HFFc6 (cell line): ENCODE measurements at regions not wholly inside any gene's neighbourhood (a gene's known extent, or its start where the extent isn't known, plus 50 kb on each side); places are given as distances from the start of the nearest gene placed in this dataset.

ENCODE experiments used
- DNase-seq: peaks from one replicate; pipeline ENCODE4 v3.0.0-alpha.2; 2018
- H3K27ac Mint-ChIP-seq: 2 replicates; pipeline ENCODE4 v1.8.0; 2020; ENCODE audit warnings: mild to moderate bottlenecking, mixed read lengths
- H3K27me3 Mint-ChIP-seq: 2 replicates; pipeline ENCODE4 v1.8.0; 2021; ENCODE audit warnings: mild to moderate bottlenecking, moderate library complexity, mixed read lengths; ENCODE audit not compliant: insufficient read depth
- H3K36me3 Mint-ChIP-seq: 2 replicates; pipeline ENCODE4 v1.8.0; 2021; ENCODE audit warnings: low read depth, mixed read lengths
- H3K4me1 Mint-ChIP-seq: 2 replicates; pipeline ENCODE4 v1.8.0; 2020; ENCODE audit warnings: low read depth, mixed read lengths
- H3K4me3 Mint-ChIP-seq: 2 replicates; pipeline ENCODE4 v1.8.0; 2020; ENCODE audit warnings: mild to moderate bottlenecking, moderate library complexity, mixed read lengths
- H3K9me3 Mint-ChIP-seq: 2 replicates; pipeline ENCODE4 v1.8.0; 2020; ENCODE audit warnings: mild to moderate bottlenecking, mixed read lengths
- CTCF ChIP-seq: fragments of 200-600 bp; sonication (generic); IDR thresholded peaks from 2 replicates; pipeline ENCODE4 v1.5.0; 2021; ENCODE audit warnings: antibody characterized with exemption, mild to moderate bottlenecking

- no peaks in the 10 kb centered on the region; the same call in 1 of the 2 replicates for H3K27me3 Mint-ChIP-seq
- no peaks in the 10 kb centered on the region for H3K36me3 Mint-ChIP-seq
- no peak overlapping the region for H3K27ac Mint-ChIP-seq
- peaks cover 11% of the 10 kb centered on the region; the same call in 1 of the 2 replicates for H3K4me1 Mint-ChIP-seq
- no peak for DNase-seq
- TF ChIP-seq CTCF, result no peak
- H3K9me3 Mint-ChIP-seq, result no peaks in the 10 kb centered on the region
- no peak overlapping the region for H3K4me3 Mint-ChIP-seq
Measured at GRCh38 chr6:47118611-47119010, 76.5 kb upstream of the ADGRF1 start.

- Mint-ChIP-seq H3K4me1 (peaks cover 11% of the 10 kb centered on the region; the same call in 1 of the 2 replicates), H3K27ac (no peak overlapping the region), H3K4me3 (no peak overlapping the region), H3K9me3 (no peaks in the 10 kb centered on the region), H3K27me3 (no peaks in the 10 kb centered on the region; the same call in 1 of the 2 replicates), H3K36me3 (no peaks in the 10 kb centered on the region)
- DNase-seq, result no peak
- TF ChIP-seq CTCF, result no peak
Measured at GRCh38 chr6:47117314-47117713, 75.2 kb upstream of the ADGRF1 start.

- H3K9me3 Mint-ChIP-seq, result no peaks in the 10 kb centered on the region
- peaks cover 18% of the 10 kb centered on the region; the same call in 1 of the 2 replicates for H3K4me1 Mint-ChIP-seq
- no peaks in the 10 kb centered on the region; the same call in 1 of the 2 replicates for H3K27me3 Mint-ChIP-seq
- H3K4me3 Mint-ChIP-seq, result no peak overlapping the region
- no peak overlapping the region for H3K27ac Mint-ChIP-seq
- no peaks in the 10 kb centered on the region for H3K36me3 Mint-ChIP-seq
- DNase-seq, result no peak
- TF ChIP-seq CTCF, result no peak
Measured at GRCh38 chr6:47116606-47117005, 74.5 kb upstream of the ADGRF1 start.

- H3K4me3 Mint-ChIP-seq, result no peak overlapping the region
- DNase-seq, result no peak
- peaks cover 21% of the 10 kb centered on the region; the same call in 1 of the 2 replicates for H3K4me1 Mint-ChIP-seq
- no peak overlapping the region for H3K27ac Mint-ChIP-seq
- H3K36me3 Mint-ChIP-seq, result no peaks in the 10 kb centered on the region
- no peaks in the 10 kb centered on the region for H3K9me3 Mint-ChIP-seq
- H3K27me3 Mint-ChIP-seq, result no peaks in the 10 kb centered on the region; the same call in 1 of the 2 replicates
- no peak for TF ChIP-seq CTCF
Measured at GRCh38 chr6:47116086-47116485, 74.0 kb upstream of the ADGRF1 start.

- Mint-ChIP-seq H3K27ac (no peak overlapping the region), H3K27me3 (no peaks in the 10 kb centered on the region; the same call in 1 of the 2 replicates), H3K9me3 (no peaks in the 10 kb centered on the region), H3K4me1 (peaks cover 21% of the 10 kb centered on the region; the same call in 1 of the 2 replicates), H3K36me3 (no peaks in the 10 kb centered on the region), H3K4me3 (no peak overlapping the region)
- no peak for DNase-seq
- TF ChIP-seq CTCF, result no peak
Measured at GRCh38 chr6:47114460-47114859, 72.3 kb upstream of the ADGRF1 start.

GRCh38 chr6:47112317-47112716 lies 70.2 kb upstream of the ADGRF1 start:
- H3K4me1 Mint-ChIP-seq, result peaks cover 22% of the 10 kb centered on the region; the same call in 1 of the 2 replicates
- TF ChIP-seq CTCF, result no peak
- no peak overlapping the region for H3K4me3 Mint-ChIP-seq
- H3K27me3 Mint-ChIP-seq, result no peaks in the 10 kb centered on the region
- DNase-seq, result no peak
- no peak overlapping the region for H3K27ac Mint-ChIP-seq
- H3K9me3 Mint-ChIP-seq, result no peaks in the 10 kb centered on the region
- H3K36me3 Mint-ChIP-seq, result no peaks in the 10 kb centered on the region
